GM12891 (cell line): ENCODE measurements at regions not wholly inside any gene's neighbourhood (a gene's known extent, or its start where the extent isn't known, plus 50 kb on each side); places are given as distances from the start of the nearest gene placed in this dataset.
"Not testable (repeated sequence)": the region's sequence is repeated elsewhere in the genome, so short reads cannot be mapped to it uniquely, and the experiment has no call there.

Experiments
- DNase-seq: peaks from one replicate; pipeline ENCODE4 v3.0.0; 2011; ENCODE audit warnings: low spot score; ENCODE audit not compliant: insufficient read length
- FAIRE-seq: peaks from 2 replicates; lab custom pipeline; 2011; peaks lifted over from hg19 to GRCh38; lab: Jason Lieb, UNC
- PAX5 ChIP-seq: IDR thresholded peaks from 2 replicates; pipeline ENCODE4 v1.6.1; 2011; ENCODE audit warnings: low read length, moderate library complexity, mild to moderate bottlenecking; ENCODE audit not compliant: insufficient read depth, severe bottlenecking
- POLR2A ChIP-seq: IDR thresholded peaks from 2 replicates; pipeline ENCODE4 v1.6.1; 2011; ENCODE audit warnings: low read depth, low read length, control low read depth
- POLR2AphosphoS5 ChIP-seq: IDR thresholded peaks from 2 replicates; pipeline ENCODE4 v1.6.1; 2011; ENCODE audit warnings: low read depth, low read length, control low read depth
- POU2F2 ChIP-seq: IDR thresholded peaks from 2 replicates; pipeline ENCODE4 v1.6.1; 2011; ENCODE audit warnings: low read depth, mild to moderate bottlenecking, control low read depth, low read length, moderate library complexity
- SPI1 ChIP-seq: IDR thresholded peaks from 2 replicates; pipeline ENCODE4 v1.6.1; 2011; ENCODE audit warnings: low read depth, low read length, control low read depth
- TAF1 ChIP-seq: IDR thresholded peaks from 2 replicates; pipeline ENCODE4 v1.6.1; 2011; ENCODE audit warnings: low read depth, low read length, control low read depth

GRCh38 chrX:87901060-87901459 lies 383.5 kb downstream of the KLHL4 start:
- DNase-seq (no peak), FAIRE-seq (no peak)
- no peak for TF ChIP-seq SPI1
- no peak for TF ChIP-seq PAX5
- TF ChIP-seq TAF1: no peak
- TF ChIP-seq POLR2AphosphoS5: no peak
- no peak for TF ChIP-seq POU2F2
- TF ChIP-seq POLR2A: no peak

- no peak for DNase-seq
- no peak for FAIRE-seq
- TF ChIP-seq SPI1 (no peak), POLR2AphosphoS5 (no peak), POLR2A (no peak), PAX5 (no peak), POU2F2 (no peak), TAF1 (no peak)
Measured at GRCh38 chrX:87914726-87915125, 397.1 kb downstream of the KLHL4 start.

GRCh38 chrX:87924619-87925018 lies 407.0 kb downstream of the KLHL4 start:
- FAIRE-seq (no peak), DNase-seq (no peak)
- no peak for TF ChIP-seq SPI1
- no peak for TF ChIP-seq TAF1

GRCh38 chrX:87941841-87942240 lies 424.2 kb downstream of the KLHL4 start:
- FAIRE-seq: no peak
- DNase-seq: no peak
- no peak for TF ChIP-seq POLR2AphosphoS5
- no peak for TF ChIP-seq TAF1
- no peak for TF ChIP-seq POLR2A
- TF ChIP-seq SPI1: no peak
- no peak for TF ChIP-seq POU2F2
- TF ChIP-seq PAX5: no peak

- TF ChIP-seq SPI1 (no peak), TAF1 (no peak), POU2F2 (no peak), POLR2AphosphoS5 (no peak), POLR2A (no peak), PAX5 (no peak)
- no peak for FAIRE-seq
- DNase-seq: no peak
Measured at GRCh38 chrX:87961471-87961870, 443.9 kb downstream of the KLHL4 start.

DNA sequence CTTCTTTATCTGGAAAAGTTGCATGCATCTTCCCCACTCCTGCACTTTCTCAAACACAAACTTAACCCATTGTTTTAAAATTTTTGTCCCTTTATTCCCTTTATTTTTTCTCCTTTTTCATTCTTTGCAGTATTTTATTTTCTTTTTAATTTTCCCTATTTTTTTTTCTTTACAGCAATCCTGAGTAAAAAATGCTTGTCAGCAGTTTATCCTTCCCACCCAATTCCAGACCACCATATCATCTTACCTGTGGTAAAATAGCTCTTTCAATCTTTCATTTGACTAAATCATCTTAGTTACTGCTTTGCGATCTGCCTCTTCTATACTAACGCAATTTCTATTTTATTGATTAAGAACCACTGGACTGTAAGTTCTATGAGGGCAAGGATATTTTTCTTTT lies 450.5 kb downstream of the KLHL4 start:
- no peak for DNase-seq
- FAIRE-seq: no peak
- no peak for TF ChIP-seq POLR2A
- TF ChIP-seq POU2F2: no peak
- TF ChIP-seq POLR2AphosphoS5: no peak
- TF ChIP-seq TAF1: no peak
- no peak for TF ChIP-seq SPI1
- no peak for TF ChIP-seq PAX5

- not testable (repeated sequence) for FAIRE-seq, DNase-seq
Measured at GRCh38 chrX:87972121-87972520, 454.5 kb downstream of the KLHL4 start.

GRCh38 chrX:87975365-87975764 lies 457.8 kb downstream of the KLHL4 start:
- FAIRE-seq (no peak), DNase-seq (no peak)
- no peak for TF ChIP-seq POU2F2
- TF ChIP-seq TAF1: no peak
- no peak for TF ChIP-seq PAX5
- no peak for TF ChIP-seq POLR2A
- TF ChIP-seq POLR2AphosphoS5: no peak
- no peak for TF ChIP-seq SPI1

DNA sequence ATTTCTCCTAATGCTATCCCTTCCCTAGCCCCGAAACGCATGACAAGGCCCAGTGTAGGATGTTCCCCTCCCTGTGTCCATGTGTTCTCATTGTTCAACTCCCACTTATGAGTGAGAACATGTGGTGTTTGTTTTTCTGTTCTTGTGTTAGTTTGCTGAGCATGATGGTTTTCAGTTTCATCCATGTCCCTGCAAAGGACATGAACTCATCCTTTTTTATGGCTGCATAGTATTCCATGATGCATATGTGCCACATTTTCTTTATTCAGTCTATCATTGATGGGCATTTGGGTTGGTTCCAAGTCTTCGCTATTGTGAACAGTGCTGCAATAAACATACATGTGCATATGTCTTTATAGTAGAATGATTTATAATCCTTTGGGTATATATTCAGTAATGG lies 490.3 kb downstream of the KLHL4 start:
- DNase-seq, FAIRE-seq: not testable (repeated sequence)

DNA sequence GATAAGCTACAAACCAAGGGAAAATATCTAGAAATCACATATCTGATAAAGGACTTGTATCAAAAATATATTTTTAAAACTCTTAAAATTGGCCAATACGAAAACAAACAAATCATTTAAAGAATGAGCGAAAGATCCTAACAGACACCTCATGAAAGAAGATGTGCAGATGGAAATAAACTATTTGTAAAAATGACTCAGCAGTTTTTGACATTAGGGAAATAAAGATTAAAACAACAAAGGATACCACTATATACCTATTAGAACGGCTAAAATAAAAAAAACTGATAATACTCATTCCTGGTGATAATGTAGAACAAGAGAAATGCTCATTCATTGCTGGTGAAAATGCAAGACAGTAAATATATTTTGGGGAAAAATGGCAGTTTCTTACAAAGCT lies 506.4 kb downstream of the KLHL4 start:
- FAIRE-seq: no peak
- no peak for DNase-seq
- TF ChIP-seq SPI1: no peak
- TF ChIP-seq TAF1: no peak
- no peak for TF ChIP-seq POLR2AphosphoS5
- no peak for TF ChIP-seq POU2F2
- no peak for TF ChIP-seq PAX5
- TF ChIP-seq POLR2A: no peak

- DNase-seq (no peak), FAIRE-seq (no peak)
- TF ChIP-seq PAX5 (no peak), TAF1 (no peak), POLR2A (no peak), POU2F2 (no peak), POLR2AphosphoS5 (no peak), SPI1 (no peak; the same call in 1 of the 2 replicates)
Measured at GRCh38 chrX:88072339-88073030, 554.9 kb downstream of the KLHL4 start.
